Panc1 (cell line): ENCODE measurements at regions not wholly inside any gene's neighbourhood (a gene's known extent, or its start where the extent isn't known, plus 50 kb on each side); places are given as distances from the start of the nearest gene placed in this dataset.

Experiments
- CTCF ChIP-seq: fragments of 450-650 bp; IDR thresholded peaks from 2 replicates; pipeline ENCODE4 v1.5.1; 2017; ENCODE audit warnings: mild to moderate bottlenecking
- POLR2AphosphoS5 ChIP-seq: IDR thresholded peaks from 2 replicates; pipeline ENCODE4 v1.6.1; 2012; ENCODE audit warnings: mild to moderate bottlenecking, low read depth, low read length, moderate library complexity
- TF ChIP-seq, protein P1 (sequence below), 2 experiments: IDR thresholded peaks; 2 replicates each; pipeline ENCODE4 v1.6.1; 2011 to 2012; ENCODE audit warnings: low read depth in 2 of 2, control low read depth in 1 of 2, low read length in 1 of 2, mild to moderate bottlenecking in 1 of 2, moderate library complexity in 1 of 2; ENCODE audit not compliant: insufficient read depth in 1 of 2

DNA sequence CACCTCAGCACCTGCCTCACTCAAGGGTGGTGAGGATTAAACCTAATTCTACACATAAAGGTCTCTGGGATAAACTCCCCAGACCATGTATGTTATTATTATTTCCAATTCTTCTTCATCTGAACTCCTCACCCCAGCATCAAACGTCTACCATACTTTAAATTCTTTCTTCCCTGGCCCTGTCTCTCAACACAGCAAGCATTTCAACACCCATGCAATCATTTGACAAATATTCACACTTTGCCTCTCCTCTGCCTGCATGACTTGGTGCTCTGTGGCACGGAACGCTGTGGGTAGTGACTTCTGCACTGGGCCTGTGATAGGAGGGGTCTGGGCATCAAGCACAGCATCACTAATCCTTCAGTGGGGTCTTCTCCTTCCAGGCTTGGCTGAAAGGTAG lies 490.8 kb downstream of the TNS3 start:
- no peak for TF ChIP-seq CTCF
- TF ChIP-seq POLR2AphosphoS5 = no peak
- TF ChIP-seq, protein P1, sequence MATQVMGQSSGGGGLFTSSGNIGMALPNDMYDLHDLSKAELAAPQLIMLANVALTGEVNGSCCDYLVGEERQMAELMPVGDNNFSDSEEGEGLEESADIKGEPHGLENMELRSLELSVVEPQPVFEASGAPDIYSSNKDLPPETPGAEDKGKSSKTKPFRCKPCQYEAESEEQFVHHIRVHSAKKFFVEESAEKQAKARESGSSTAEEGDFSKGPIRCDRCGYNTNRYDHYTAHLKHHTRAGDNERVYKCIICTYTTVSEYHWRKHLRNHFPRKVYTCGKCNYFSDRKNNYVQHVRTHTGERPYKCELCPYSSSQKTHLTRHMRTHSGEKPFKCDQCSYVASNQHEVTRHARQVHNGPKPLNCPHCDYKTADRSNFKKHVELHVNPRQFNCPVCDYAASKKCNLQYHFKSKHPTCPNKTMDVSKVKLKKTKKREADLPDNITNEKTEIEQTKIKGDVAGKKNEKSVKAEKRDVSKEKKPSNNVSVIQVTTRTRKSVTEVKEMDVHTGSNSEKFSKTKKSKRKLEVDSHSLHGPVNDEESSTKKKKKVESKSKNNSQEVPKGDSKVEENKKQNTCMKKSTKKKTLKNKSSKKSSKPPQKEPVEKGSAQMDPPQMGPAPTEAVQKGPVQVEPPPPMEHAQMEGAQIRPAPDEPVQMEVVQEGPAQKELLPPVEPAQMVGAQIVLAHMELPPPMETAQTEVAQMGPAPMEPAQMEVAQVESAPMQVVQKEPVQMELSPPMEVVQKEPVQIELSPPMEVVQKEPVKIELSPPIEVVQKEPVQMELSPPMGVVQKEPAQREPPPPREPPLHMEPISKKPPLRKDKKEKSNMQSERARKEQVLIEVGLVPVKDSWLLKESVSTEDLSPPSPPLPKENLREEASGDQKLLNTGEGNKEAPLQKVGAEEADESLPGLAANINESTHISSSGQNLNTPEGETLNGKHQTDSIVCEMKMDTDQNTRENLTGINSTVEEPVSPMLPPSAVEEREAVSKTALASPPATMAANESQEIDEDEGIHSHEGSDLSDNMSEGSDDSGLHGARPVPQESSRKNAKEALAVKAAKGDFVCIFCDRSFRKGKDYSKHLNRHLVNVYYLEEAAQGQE (IDR thresholded peaks at IDR 0.05; ENCODE audit: insufficient read depth in 1 of 2, low read depth in 2 of 2, low read length in 1 of 2) = no peak
